HG03097 (cell line): ENCODE measurements at regions not wholly inside any gene's neighbourhood (a gene's known extent, or its start where the extent isn't known, plus 50 kb on each side); places are given as distances from the start of the nearest gene placed in this dataset.
A peak's percentile ranks its signal among the peaks of the same experiment; 100 is the strongest.
"Not testable (repeated sequence)": the region's sequence is repeated elsewhere in the genome, so short reads cannot be mapped to it uniquely, and the experiment has no call there.

ENCODE experiments used
- ATAC-seq: cut with Tn5 transposase; IDR thresholded peaks from one replicate; pipeline ENCODE4 v1.9.1; 2021; ENCODE audit not compliant: unreplicated experiment, low FRiP score

DNA sequence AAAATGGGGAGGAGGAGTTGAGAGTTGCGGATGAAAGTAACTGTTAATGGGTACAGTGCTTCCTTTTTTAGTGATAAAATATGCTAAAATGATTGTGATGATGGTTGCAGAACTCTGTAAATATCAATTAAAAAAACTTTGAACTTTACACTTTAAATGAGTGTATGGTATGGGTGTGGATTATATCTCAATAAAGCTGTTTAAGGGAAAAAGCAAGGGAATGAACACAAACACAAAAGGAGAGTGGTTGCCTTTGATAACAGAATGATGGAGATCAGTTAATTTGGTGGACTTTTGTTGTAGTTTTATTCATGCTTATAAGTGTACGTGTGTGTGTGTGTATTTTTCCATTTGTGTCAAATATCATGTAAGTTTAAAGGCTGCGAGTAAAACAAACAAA, 186.1 kb downstream of the ZNF608 start:
- no peak for ATAC-seq

DNA sequence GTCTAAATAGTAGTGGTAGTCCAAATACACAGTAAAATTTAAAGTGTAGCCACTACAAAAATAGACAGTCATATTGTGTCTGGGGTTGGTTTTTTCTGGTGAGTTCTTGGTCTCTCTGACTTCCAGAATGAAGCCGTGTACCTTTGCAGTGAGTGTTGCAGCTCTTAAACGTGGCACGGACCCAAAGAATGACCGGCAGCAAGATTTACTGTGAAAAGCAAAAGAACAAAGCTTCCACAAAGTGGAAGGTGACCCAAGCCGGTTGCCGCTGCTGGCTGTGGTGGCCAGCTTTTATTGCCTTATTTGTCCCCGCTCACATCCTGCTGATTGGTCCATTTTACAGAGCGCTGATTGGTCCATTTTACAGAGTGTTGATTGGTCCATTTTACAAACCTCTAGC, 188.7 kb downstream of the ZNF608 start:
- ATAC-seq: no peak

- no peak for ATAC-seq
Observed at GRCh38 chr5:124554746-124555578, 191.5 kb downstream of the ZNF608 start.

GRCh38 chr5:124553911-124554310, 192.5 kb downstream of the ZNF608 start:
- ATAC-seq: no peak

DNA sequence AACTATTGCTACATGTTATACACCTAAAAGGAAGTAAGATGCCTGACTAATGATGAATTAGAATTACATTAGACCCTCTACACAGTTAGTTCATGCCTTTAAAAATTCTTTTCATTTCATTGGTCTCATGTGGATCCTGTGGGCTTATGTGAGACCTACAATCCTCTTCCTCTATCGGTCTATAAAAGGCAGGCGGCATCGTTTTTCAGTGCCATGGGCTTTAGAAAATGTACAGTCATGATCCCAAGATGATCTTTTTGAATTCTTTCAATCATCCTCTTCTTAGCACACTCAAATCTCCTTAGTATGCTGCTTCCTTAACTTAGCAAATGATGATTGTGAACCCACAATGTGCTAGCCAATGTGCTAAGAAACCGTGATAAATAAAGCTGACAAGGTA, 193.9 kb downstream of the ZNF608 start:
- no peak for ATAC-seq

DNA sequence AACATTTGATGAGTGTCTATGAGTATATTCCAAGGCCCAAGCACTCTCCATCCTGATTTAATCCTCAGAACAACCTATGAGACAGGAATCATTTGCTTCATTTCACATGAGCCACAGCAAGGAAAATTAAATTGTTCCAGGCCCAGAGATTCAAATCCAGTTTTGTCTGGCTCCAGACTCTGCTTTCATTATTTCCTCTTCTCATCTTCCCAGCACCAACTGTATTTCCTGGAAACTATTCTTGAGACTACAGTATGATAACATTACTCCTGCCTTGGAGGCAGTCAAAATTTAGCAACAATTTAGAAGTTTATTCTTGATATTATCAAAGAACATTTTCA, 194.5 kb downstream of the ZNF608 start:
- no peak for ATAC-seq

GRCh38 chr5:124550731-124551130, 195.7 kb downstream of the ZNF608 start:
- no peak for ATAC-seq

- no peak for ATAC-seq
Observed at GRCh38 chr5:124549891-124550436, 196.5 kb downstream of the ZNF608 start.

DNA sequence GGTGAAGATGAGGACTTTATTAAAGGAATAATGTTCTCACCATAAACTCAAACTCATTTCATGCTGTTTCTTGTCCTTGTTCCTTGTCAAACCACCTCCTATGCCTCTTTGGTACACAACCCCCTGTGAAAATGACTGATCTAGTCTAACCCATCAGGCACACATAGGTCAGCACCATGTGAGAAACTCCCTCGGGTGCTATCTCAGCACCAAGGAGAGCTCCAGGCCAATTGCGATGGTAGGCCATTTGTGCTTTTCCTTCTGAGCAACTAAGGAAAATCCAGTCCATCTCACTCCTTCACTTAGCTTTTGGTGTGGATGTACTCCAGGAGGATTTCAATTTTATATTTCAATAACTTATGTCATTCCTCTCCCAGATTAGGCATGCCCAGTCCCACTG, 199.8 kb downstream of the ZNF608 start:
- no peak for ATAC-seq

- peak; percentile 86 for ATAC-seq
Observed at GRCh38 chr5:124544366-124545055, 201.9 kb downstream of the ZNF608 start.

DNA sequence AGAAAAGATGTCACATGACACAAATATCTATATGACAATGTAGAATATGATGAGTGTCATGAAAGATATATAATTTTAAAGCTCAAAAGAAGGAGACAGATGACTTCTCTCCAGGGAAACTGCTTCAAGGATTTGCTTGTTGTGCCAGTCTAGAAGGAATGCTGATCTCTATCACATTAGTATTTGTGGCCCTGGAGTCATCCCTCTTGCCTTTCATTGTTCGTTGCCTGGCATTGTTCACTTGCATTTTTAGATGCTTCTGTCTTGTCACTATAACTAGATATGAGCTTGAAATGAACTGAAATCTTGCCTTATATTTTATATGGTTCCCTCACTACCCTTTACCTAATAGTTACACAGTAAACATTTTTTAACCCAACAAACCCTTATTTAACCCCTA, 207.5 kb downstream of the ZNF608 start:
- no peak for ATAC-seq

- no peak for ATAC-seq
Observed at GRCh38 chr5:124538191-124538590, 208.2 kb downstream of the ZNF608 start.

DNA sequence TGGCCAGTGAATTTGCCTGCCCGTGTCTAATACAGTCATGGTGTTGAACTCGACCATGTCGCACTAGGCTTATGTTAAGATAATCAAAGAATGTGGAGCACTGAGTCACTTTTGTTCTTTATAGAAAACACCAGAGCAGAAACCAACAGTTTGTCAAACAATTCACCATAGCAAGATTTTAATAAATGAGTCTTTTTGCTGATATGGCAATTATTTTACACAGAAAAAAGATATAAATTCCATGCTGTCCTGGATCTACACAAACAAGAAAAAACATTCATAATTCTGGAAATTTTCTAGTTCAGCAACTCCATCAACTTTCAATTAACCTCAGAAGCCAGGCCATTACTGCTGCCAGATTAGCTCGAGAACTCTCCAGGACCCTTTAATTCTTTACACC, 208.9 kb downstream of the ZNF608 start:
- no peak for ATAC-seq

DNA sequence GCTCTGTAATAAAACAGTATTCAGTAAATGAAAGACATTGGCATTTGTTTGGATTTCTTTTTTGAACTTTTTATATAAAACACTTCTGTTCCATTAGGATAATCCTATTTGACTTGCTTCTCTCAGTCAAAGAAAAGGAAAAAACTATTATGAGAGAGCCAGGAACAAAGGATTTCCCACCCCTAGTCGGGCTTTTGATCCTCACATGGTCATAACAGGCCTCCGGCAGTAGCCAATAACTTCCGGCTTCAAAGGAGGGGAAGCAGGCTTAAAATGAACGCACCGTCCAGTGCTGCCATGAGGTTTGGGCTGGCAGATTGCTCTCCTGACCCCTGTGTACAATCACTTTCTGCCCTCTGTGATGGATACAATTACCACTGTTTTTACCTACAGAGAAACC, 209.3 kb downstream of the ZNF608 start:
- no peak for ATAC-seq

DNA sequence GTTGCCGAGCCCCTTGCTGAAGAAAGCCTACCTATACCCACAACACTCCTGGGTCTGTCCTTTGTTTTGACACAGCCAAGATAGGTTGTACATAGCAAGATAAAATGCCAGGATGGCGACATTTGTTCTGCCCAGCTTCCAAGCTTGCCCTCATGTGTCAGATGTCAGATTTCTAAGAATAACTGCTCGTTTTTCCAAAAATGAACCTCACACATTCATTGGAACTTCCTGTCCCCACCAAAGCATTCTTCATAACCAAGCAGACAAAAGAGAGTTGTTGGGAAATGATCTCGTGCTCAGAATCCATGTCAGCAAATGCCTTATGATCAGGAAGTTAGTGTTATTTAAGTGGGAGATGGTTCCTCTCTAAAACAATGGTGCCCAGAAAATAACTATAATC, 210.1 kb downstream of the ZNF608 start:
- ATAC-seq: no peak

GRCh38 chr5:124530916-124531315, 215.5 kb downstream of the ZNF608 start:
- no peak for ATAC-seq

GRCh38 chr5:124528838-124529237, 217.6 kb downstream of the ZNF608 start:
- ATAC-seq: no peak

GRCh38 chr5:124527220-124527991, 219.0 kb downstream of the ZNF608 start:
- no peak for ATAC-seq

DNA sequence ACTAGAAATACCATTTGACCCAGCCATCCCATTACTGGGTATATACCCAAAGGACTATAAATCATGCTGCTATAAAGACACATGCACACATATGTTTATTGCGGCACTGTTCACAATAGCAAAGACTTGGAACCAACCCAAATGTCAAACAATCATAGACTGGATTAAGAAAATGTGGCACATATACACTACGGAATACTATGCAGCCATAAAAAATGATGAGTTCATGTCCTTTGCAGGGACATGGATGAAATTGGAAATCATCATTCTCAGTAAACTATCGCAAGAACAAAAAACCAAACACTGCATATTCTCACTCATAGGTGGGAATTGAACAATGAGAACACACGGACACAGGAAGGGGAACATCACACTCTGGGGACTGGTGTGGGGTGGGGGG, 220.4 kb downstream of the ZNF608 start:
- ATAC-seq: not testable (repeated sequence)

- ATAC-seq: peak; percentile 90
Observed at GRCh38 chr5:124524552-124525232, 221.7 kb downstream of the ZNF608 start.

GRCh38 chr5:124523897-124524296, 222.5 kb downstream of the ZNF608 start:
- ATAC-seq: no peak
